GM21723 (cell line): ENCODE measurements at regions not wholly inside any gene's neighbourhood (a gene's known extent, or its start where the extent isn't known, plus 50 kb on each side); places are given as distances from the start of the nearest gene placed in this dataset.
"Not testable (repeated sequence)": the region's sequence is repeated elsewhere in the genome, so short reads cannot be mapped to it uniquely, and the experiment has no call there.

Experiments
- ATAC-seq: cut with Tn5 transposase; IDR thresholded peaks from one replicate; pipeline ENCODE4 v1.9.1; 2021; ENCODE audit warnings: mild to moderate bottlenecking, moderate library complexity; ENCODE audit not compliant: unreplicated experiment

DNA sequence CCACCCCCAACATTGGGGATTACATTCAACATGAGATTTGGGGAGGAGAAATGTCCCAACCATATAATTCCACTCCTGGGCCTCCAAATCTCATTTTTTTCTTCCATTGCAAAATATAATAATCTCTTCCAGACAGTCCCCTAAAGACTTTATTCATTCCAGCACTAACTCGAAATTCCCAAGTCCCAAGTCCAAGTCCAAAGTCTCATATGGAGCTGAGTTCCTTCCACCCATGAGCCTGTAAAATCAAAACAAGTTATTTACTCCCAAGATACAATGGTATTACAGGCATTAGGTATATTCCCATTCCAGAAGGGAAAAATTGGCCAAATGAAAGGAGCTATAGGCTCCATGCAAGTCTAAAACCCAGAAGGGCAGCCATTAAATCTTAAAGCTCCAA, 56.7 kb downstream of the P2RY1 start:
- no peak for ATAC-seq

DNA sequence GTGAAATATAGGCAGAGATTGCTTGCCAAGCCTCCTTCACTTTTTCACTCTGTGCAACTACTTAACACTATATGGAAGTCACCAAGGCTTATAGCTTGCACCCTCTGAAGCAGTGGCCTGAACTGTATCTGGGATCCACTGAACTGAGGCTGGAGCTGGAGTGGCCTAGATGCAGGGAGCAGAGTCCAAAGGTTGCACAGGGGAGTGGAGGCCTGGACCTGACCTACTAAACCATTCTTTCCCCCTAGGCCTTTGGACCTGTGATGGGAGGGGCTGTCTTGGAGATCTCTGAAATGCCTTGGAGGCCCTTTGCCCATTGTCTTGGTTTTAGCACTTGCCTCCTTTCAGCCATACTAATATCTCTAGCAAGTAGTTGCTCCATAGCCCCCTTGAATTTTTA, 57.5 kb downstream of the P2RY1 start:
- no peak for ATAC-seq

DNA sequence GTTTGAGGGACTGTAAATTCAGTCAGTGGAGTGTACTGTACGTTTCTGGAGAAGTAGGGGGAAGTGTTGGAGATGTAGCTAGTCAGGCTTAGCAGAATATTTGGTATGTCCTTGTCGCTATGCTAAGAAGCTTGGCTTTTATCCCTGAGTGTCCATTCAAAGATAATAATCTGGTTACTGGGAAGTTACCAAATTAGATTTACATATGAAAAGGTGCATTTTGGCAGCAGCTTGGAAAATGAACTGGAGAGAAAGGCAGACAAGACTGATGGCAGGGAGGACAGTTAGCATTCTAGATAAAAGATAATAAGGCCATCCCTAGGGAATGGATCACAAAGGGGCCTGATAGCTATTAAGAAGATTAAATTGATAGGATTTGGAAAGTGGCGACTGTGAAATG, 58.7 kb downstream of the P2RY1 start:
- ATAC-seq: no peak

DNA sequence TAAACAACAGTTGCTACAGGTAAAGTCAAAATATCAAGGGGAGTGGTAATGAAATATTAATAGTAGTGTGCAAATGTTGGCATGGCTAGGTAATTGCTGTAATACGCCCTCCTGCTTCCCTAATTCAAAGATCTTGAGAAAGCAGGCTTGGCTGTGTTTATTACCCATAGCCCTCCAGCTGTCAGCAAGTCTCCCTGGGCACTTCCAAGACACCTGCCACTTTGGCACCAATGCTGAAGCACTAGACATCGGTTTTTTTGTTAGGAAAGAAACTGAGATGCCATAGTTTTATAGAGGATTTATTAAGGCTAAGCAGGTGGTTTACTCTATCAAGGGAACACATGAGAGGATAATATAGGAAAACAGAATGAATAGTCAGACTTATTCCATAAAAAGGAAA, 64.4 kb downstream of the P2RY1 start:
- no peak for ATAC-seq

DNA sequence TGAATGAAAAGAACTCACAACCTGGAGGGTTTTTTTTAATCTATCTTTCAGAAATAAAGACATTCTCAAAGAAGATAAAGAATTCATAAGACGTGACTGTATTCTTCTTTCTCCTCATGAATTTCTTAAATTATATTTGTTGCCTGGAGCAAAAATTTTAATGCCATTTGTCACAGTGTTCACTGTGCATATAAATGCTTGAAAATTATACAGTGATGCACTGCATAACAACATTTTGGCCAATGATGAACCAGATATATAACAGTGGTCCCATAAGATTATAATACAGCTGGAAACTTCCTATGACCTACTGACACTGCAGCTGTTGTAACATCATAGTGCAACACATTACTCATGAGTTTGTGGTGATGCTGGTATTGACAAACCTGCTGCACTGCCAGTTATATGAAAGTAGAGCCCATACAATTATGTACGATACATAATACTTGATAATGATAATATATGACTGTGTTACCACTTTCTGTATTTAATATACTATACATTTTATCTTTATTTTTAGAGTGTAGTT, 67.3 kb downstream of the P2RY1 start:
- ATAC-seq: no peak

GRCh38 chr3:152905631-152906030, 70.7 kb downstream of the P2RY1 start:
- ATAC-seq: no peak

DNA sequence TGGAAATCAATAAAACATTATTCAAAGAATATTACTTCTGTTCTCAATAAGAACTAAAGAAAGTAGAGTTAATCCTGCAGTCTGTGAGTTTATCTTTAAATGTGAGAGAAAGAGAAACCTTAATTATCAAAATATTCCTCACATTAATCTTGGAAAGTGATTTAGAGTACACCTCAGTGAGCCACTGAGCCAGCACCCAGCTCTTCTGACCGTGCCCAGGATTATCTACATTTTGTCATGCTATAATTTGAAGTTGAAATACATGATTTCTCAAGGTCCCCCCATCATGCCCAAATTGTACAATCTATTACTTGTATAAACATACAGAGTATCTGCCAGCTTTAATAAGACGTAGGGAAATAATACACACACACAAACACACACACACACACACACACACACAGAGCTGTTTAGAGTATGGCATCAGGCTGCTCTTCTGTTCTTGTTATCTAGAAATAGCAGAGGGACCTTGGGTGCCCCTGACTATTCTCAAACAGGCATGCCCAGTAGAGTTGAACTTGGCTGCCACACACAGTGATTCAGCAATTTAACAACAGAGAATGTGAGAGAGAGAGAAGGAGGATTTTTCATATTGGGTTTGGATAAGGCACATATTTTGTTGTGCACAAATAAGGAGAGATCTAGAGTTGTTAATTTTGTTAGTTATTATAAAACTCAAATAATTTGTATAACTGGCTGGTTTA, 74.4 kb downstream of the P2RY1 start:
- no peak for ATAC-seq

DNA sequence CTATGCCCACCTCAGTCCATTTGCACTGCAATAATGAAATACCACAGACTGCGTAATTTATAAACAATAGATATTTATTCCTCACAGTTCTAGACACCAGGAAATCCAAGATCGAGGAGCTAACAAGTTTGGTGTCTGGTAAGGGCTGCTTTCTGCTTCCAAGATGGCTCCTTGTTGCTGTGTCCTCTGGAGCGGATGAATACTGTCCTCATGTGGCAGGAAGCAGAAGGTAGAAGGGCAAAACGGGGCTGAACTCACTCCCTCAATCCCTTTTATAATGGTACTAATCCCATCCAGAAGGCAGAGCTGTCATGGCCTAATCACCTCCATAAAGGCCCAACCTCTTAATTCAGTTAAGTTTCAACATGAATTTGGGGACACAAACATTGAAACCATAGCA, 75.3 kb downstream of the P2RY1 start:
- no peak for ATAC-seq

DNA sequence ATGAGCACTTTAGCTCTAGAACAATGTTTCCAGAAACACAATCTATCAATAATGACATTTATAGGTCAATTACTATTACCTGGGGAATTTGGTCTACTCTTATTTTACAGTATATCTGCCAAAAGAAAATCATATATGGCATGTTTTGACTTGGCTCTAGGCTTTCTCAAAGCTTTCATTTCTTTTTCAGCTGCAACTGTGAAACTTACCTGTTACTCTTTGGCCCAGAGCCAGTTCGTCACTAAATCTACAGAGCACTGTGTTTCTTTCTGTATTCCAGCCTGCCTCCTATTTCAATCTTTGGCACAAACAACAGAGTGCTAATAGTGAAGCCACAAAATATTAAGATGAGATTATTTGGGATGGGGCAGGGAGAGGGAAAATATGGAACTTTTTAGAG, 76.0 kb downstream of the P2RY1 start:
- ATAC-seq: no peak

GRCh38 chr3:152914743-152915142, 79.8 kb downstream of the P2RY1 start:
- not testable (repeated sequence) for ATAC-seq

- no peak for ATAC-seq
These were observed 80.8 kb downstream of the P2RY1 start for GRCh38 chr3:152915695-152916094.

DNA sequence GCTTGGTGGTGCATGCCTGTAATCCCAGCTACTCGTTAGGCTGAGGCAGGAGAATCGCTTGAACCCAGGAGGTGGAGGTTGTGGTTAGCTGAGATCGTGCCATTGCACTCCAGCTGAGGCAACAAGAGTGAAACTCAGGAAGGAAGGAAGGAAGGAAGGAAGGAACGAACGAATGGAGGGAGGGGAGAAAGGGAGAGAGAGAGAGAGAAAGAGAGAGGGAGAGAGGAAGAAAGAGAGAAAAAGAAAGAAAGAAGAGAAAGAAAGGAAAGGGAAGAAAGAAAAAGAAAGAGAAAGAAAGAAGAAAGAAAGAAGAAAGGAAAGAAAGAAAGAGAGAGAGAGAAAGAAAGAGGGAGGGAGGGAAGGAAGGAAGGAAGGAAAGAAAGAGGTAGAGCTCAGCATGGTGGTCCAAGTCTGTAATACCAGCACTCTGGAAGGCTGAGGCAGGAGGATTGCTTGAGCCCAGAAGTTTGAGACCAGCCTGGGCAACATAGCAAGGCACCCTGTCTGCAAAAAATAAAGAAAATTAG, 81.9 kb downstream of the P2RY1 start:
- ATAC-seq: no peak

- no peak for ATAC-seq
These were observed 86.4 kb downstream of the P2RY1 start for GRCh38 chr3:152921351-152921750.

GRCh38 chr3:152922554-152922953, 87.6 kb downstream of the P2RY1 start:
- ATAC-seq: no peak

DNA sequence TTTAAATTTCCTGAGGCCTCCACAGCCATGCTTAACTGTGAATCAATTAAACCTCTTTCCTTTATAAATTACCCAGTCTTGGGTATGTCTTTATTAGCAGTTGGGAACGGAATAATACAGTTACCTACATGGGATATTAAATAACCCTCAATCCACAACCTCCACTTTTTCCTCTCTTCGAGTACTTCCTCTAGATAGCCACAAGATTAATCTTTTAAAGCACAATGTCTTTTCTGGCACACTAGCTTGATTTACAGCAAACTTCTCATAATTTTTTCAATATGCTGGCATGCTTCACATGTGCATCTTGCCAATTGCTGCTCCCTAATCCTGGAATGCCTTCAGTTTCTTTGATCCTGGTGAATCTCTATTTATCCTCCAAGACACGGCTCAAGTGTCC, 92.2 kb downstream of the P2RY1 start:
- no peak for ATAC-seq

- no peak for ATAC-seq
These were observed 95.6 kb downstream of the P2RY1 start for GRCh38 chr3:152930516-152930915.

DNA sequence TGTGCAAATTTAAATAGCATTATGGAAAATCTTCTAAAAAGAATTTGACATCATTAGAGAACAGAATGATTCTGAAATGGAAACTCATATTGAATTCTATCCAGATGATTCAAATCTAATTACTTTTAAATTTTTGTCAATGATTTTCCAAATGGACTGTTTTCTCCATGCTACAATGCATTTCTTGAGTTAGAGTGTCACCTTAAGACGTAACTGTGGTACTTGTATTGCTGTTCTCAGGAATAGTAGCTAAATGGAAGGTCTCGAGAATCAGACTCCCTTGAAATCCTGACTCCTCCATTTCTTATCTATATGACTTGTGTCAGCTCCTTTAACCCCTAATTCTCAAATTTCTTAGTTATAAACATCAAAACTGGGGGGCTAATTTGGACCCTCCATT, 102.3 kb downstream of the P2RY1 start:
- no peak for ATAC-seq

- ATAC-seq: no peak
These were observed 104.2 kb downstream of the P2RY1 start for GRCh38 chr3:152938974-152939636.

- no peak for ATAC-seq
These were observed 106.9 kb downstream of the P2RY1 start for GRCh38 chr3:152941859-152942258.

DNA sequence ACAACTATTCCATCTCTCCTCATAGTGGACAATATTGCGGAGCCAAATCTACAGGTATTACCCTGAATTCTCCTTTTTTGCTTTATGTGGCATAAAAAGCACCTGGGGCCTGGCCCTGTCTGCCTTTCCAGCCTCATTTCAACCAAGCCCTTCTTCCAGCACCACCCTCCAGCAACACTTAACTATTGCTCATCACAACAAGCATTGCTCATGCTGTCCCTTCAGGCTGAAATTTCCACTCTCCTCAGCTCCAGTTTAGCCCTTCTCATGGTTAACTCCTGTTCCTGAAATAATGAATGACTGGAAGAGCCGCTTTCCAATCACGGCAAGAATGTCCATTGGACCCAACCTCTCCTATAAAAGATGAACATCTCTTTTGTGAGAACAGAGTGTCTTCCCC, 107.4 kb downstream of the P2RY1 start:
- no peak for ATAC-seq

- ATAC-seq: no peak
These were observed 108.7 kb downstream of the P2RY1 start for GRCh38 chr3:152943645-152944044.

DNA sequence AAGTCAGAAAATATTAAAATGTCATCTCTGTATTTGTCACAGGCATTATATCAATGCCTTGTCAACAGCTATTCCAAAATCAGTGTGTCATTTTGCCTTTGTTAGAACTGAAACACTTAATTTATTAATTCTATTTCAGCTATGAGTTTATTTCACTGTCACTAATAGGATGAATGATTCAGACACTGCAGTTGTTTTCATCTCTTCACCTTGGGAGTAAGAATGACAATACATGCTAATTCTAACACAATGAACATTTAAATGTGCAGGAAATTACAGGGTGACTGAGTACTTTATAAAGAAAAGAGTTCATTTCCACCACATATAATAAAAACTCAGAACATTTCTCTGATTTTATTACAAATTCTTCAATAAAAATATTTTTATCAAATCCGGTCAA, 109.7 kb downstream of the P2RY1 start:
- ATAC-seq: no peak
